GM19468 (cell line): ENCODE measurements at regions not wholly inside any gene's neighbourhood (a gene's known extent, or its start where the extent isn't known, plus 50 kb on each side); places are given as distances from the start of the nearest gene placed in this dataset.
"Not testable (repeated sequence)": the region's sequence is repeated elsewhere in the genome, so short reads cannot be mapped to it uniquely, and the experiment has no call there.

Experiments
- ATAC-seq: cut with Tn5 transposase; IDR thresholded peaks from one replicate; pipeline ENCODE4 v1.9.1; 2021; ENCODE audit warnings: mild to moderate bottlenecking, moderate library complexity, moderate number of reproducible peaks; ENCODE audit not compliant: unreplicated experiment; ENCODE audit errors: extremely low read depth

DNA sequence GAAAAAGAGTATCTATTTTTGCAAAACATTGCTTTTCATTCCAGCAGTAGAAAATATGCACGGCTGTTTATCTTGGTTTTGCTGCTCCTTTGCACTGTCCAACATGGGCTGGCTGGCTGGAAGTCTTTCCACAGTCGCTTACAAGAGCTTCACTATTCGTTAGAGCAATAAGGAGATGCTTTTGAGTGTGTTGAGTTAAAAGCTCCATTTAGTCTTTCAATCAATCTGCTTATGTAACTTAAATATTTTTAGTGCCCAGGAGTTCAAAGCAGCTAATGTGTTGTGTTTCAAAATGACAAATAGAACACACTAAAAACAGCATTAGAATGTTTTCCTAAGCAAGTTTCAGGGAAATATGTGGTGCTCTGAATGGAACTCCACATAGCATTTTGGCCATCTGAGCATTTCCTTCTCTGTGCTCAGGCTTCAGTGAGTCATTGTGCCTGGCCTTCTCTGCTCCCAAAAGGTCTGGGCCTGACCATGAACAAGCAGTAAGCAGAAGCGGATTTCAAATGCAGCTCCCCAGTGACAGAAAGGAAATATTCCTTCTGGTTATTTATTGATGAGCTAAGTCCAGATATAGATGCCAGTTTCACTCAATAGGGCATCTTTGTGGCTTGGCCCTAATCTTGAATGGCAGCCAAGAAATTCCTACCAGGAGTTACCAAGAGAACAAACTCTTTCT is 580.3 kb downstream of the TENT5A start:
- no peak for ATAC-seq

GRCh38 chr6:81169166-81169565 is 583.3 kb downstream of the TENT5A start:
- no peak for ATAC-seq

DNA sequence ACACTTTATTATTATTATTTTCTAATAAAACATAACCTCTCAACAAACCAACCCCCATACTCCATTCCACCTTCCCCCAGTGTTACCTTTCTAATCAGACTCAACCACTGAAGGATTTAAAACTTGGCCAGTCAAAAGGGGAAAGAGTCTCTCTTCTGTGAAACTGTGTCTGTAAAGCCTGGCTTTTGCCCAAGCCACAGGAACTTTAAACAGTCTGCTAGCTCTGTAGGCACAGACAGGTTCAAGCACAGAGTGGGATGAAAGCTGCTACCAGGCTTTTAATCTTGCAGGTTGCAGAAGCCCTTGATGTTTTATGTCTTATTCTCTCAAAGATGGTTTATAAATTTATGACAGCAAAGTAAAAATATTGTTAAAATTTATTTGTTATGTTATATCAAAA is 585.7 kb downstream of the TENT5A start:
- ATAC-seq: no peak

DNA sequence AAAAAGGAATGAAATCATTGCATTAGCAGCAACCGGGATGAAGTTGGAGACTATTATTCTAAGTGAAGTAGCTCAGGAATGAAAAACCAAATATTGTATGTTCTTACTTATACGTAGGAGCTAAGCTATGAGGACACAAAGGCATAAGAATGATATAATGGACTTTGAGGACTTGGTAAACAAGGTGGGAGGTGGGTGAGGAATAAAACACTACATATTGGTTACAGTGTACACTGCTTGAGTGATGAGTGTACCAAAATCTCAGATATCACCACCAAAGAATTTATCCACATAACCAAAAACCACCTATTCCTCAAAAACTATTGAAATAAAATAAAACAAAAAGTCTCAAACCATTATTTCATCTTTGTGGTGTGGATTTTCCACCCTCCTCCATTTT is 593.5 kb downstream of the TENT5A start:
- no peak for ATAC-seq

GRCh38 chr6:81148751-81149150 is 603.7 kb downstream of the TENT5A start:
- no peak for ATAC-seq

- ATAC-seq: no peak
Measured at GRCh38 chr6:81145506-81145905, 607.0 kb downstream of the TENT5A start.

GRCh38 chr6:81144346-81144745 is 608.1 kb downstream of the TENT5A start:
- ATAC-seq: no peak

- ATAC-seq: no peak
Measured at GRCh38 chr6:81138236-81138635, 614.2 kb downstream of the TENT5A start.

DNA sequence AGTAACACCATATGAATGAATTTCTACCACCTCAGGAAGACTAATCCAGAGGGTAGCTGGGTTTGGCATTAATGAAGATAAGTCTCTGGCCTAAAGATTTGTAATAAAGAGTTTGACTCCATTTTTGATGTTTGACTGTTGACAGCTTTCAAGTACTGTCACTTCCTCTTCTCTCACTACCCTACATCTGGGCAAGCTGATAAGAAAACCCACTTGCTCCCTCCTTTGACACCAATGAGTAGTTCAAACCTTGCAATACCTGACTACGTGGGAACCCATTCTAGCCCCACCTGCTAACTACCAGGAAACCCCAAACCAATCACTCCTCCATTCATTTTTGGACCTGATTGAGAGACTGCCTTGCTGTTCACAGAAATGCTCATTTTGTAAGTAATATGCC is 621.5 kb downstream of the TENT5A start:
- ATAC-seq: no peak

DNA sequence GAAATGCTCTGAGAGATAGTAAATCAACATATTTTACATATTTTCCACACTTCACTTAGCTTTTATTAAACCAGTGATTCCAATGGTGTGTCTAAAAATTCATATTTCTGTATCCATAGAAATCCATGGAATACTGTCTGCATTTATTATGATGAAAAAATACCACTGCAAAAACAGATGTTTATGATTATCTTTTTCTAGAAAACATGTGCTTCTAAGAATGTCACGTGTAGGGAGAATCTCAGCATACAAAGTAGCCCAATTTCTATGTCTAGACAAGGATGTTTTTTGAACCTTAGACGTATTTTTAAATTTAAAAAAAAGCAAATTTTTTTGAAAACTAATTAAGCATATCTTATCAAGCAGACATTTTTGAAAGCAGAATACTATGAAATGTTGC is 622.4 kb downstream of the TENT5A start:
- ATAC-seq: no peak

DNA sequence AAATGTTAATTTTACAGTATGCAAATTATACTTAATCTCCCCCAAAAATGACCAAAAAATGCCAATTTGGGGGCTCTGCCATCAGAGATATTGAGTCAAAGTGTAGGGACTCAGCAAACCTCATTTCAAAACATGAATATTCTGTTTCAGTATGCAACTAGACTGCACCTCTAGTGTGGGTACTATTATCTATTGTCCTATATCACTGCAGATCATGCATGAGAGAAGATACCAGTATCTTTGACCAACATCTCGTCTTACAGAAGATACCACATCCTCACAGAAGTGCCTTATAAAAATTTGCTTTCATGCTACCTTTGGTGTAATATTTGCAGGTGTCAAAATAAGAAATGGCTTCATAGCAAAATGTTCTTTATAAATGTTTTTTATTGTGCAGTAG is 623.8 kb downstream of the TENT5A start:
- ATAC-seq: no peak

DNA sequence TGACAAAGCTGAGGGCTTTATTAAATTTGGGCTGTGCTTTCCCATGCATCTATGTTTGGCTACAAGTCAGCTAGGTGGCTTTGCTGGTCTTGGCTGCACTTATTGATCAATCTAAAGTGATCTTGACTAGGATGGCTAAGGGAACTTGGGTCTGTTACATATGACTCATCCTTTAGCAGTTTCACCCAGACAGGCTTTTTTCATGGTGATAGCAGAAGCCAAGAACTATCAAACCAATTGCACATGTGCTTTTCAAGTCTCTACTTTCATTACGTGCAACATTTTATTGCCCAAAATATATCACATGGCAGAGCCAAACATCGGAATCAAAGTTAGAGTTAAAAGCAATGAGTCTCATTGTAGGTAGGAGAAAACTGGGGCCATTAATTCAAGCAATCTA is 626.3 kb downstream of the TENT5A start:
- ATAC-seq: no peak

- ATAC-seq: no peak
Measured at GRCh38 chr6:81120280-81120679, 632.2 kb downstream of the TENT5A start.

GRCh38 chr6:81105998-81106397 is 646.5 kb downstream of the TENT5A start:
- ATAC-seq: no peak

- ATAC-seq: no peak
Measured at GRCh38 chr6:81098109-81098814, 654.2 kb downstream of the TENT5A start.

- not testable (repeated sequence) for ATAC-seq
Measured at GRCh38 chr6:81096464-81096863, 656.0 kb downstream of the TENT5A start.

DNA sequence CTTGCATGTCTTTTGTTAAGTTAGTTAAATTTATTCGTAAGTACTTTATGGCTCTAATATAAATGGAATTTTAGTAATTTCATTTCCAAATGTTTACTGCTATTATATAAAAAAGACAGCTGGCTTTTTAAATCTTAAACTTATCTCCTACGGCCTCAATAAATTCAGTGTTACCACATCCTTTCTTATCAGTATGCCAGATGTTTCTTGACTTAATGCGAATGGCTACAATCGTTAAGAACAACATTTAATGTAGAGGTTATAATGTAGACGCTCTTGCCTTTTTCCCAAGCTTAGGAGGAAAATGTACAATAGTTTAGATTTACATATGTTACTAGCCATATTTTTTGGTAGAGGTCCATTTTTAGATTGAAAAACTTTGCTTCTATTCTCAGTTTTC is 659.4 kb downstream of the TENT5A start:
- ATAC-seq: no peak

DNA sequence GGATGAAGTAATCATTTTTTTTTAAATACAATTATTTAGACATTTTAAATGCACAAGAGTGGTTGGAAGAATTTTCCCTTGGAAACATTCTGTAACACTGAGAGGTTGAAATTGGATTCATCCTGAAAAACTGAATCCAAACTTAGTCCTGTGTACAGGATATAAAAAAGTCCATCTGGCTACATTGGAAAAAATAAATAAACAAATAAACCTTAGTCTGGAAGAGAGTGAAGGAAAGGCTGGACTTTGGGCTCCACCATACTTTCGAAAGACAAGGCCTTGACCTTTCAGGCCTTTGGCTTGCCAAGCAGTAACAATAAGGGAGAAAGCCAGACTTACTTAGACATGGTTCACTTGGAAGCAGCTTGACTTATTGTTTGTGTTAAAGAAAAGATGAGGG is 664.3 kb downstream of the TENT5A start:
- ATAC-seq: no peak

DNA sequence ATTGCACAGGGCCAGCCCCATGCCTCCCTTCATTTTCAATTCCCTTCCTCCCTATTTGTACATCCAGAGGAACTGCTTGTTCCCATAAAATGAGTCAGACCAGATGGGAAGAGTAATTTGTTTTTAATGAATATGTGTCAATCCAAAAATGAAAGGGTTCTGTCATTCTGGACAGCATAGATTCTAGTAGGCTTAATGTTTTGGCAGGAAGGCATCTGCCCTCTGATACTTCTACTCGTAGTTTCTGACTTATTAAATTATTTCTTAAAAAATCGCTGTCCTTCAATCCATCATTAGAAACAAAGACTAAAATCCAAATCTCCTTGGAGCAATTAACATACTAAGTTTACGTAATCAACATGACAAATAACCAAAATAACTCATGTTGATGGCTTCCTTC is 665.5 kb downstream of the TENT5A start:
- ATAC-seq: no peak

GRCh38 chr6:81085431-81085790 is 667.1 kb downstream of the TENT5A start:
- ATAC-seq: no peak

DNA sequence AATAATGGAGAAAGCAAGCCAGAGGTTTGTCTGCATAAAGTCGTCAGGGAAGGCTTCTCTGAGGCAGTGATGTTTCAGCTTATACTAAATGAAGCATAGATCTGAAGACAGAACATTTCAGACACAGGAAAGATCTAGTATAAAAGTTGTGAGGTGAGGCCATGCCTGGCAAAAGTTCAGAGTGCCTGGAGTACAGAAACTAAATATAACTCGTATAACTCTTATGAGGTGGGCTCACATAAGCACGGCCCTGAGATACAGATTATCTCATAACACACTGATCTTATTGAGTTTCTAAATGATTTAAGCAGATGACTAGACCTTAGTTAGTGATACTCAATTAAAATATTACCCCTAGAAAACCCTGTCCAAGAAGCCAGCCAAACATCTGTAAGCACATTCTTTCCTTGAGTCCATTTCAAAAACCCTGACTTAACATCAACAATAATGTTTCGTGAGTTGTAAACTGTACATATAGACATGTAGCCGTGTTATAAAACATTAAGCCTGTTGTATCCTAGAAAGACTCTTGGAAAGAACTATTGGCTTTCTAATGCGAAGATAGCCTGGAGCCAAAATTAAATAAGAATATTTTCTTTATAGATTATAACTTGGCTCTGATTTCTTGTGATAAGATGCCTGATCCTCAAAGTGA is 667.6 kb downstream of the TENT5A start:
- ATAC-seq: no peak

GRCh38 chr6:81075974-81076373 is 676.5 kb downstream of the TENT5A start:
- ATAC-seq: no peak
